Activated CD4-positive, alpha-beta T cell treated with anti-CD3 and anti-CD28 coated beads, Interleukin-2, amount 50 U/mL, for 16 hours (primary cell): ENCODE measurements at regions not wholly inside any gene's neighbourhood (a gene's known extent, or its start where the extent isn't known, plus 50 kb on each side); places are given as distances from the start of the nearest gene placed in this dataset.

Experiments used
- DNase-seq: peaks from one replicate; pipeline ENCODE4 v3.0.0-alpha.2; 2020

GRCh38 chr2:71884303-71885042 lies 263.2 kb downstream of the CYP26B1 start:
- DNase-seq: no peak

GRCh38 chr2:71882949-71883472 lies 264.7 kb downstream of the CYP26B1 start:
- DNase-seq: no peak

- DNase-seq: no peak
Observed at GRCh38 chr2:71882236-71882946, 265.3 kb downstream of the CYP26B1 start.

- no peak for DNase-seq
Observed at GRCh38 chr2:71880846-71881610, 266.6 kb downstream of the CYP26B1 start.

GRCh38 chr2:71880287-71880686 lies 267.4 kb downstream of the CYP26B1 start:
- no peak for DNase-seq

GRCh38 chr2:71879509-71880184 lies 268.0 kb downstream of the CYP26B1 start:
- DNase-seq: no peak

- no peak for DNase-seq
Observed at GRCh38 chr2:71878626-71879508, 268.8 kb downstream of the CYP26B1 start.

GRCh38 chr2:71877636-71878035 lies 270.0 kb downstream of the CYP26B1 start:
- DNase-seq: no peak

GRCh38 chr2:71876542-71877451 lies 270.9 kb downstream of the CYP26B1 start:
- no peak for DNase-seq

GRCh38 chr2:71872466-71873051 lies 275.1 kb downstream of the CYP26B1 start:
- no peak for DNase-seq

- no peak for DNase-seq
Observed at GRCh38 chr2:71865391-71865965, 282.2 kb downstream of the CYP26B1 start.

GRCh38 chr2:71864085-71864484 lies 283.6 kb downstream of the CYP26B1 start:
- no peak for DNase-seq

- DNase-seq: no peak
Observed at GRCh38 chr2:71863396-71863795, 284.3 kb downstream of the CYP26B1 start.

GRCh38 chr2:71862921-71863320 lies 284.7 kb downstream of the CYP26B1 start:
- no peak for DNase-seq

- DNase-seq: no peak
Observed at GRCh38 chr2:71861186-71862160, 286.2 kb downstream of the CYP26B1 start.

- no peak for DNase-seq
Observed at GRCh38 chr2:71860381-71860926, 287.2 kb downstream of the CYP26B1 start.

- no peak for DNase-seq
Observed at GRCh38 chr2:71859211-71859847, 288.3 kb downstream of the CYP26B1 start.

GRCh38 chr2:71858071-71858470 lies 289.6 kb downstream of the CYP26B1 start:
- no peak for DNase-seq
